HG03565 (cell line): ENCODE measurements at regions not wholly inside any gene's neighbourhood (a gene's known extent, or its start where the extent isn't known, plus 50 kb on each side); places are given as distances from the start of the nearest gene placed in this dataset.

Source experiments
- ATAC-seq: cut with Tn5 transposase; IDR thresholded peaks from one replicate; pipeline ENCODE4 v1.9.1; 2021; ENCODE audit warnings: mild to moderate bottlenecking, moderate library complexity; ENCODE audit not compliant: unreplicated experiment

GRCh38 chr10:131517781-131518180 lies 206.3 kb upstream of the TCERG1L start:
- ATAC-seq, result no peak

- no peak for ATAC-seq
Observed at GRCh38 chr10:131519723-131520605, 208.4 kb upstream of the TCERG1L start.

GRCh38 chr10:131531265-131532190 lies 220.0 kb upstream of the TCERG1L start:
- ATAC-seq, result no peak

GRCh38 chr10:131532291-131532690 lies 220.8 kb upstream of the TCERG1L start:
- ATAC-seq, result no peak

- no peak for ATAC-seq
Observed at GRCh38 chr10:131532745-131533341, 221.3 kb upstream of the TCERG1L start.

GRCh38 chr10:131533846-131534526 lies 222.5 kb upstream of the TCERG1L start:
- ATAC-seq, result no peak

GRCh38 chr10:131534836-131535235 lies 223.3 kb upstream of the TCERG1L start:
- ATAC-seq, result no peak

GRCh38 chr10:131536676-131537075 lies 225.2 kb upstream of the TCERG1L start:
- ATAC-seq, result no peak

- no peak for ATAC-seq
Observed at GRCh38 chr10:131537281-131537680, 225.8 kb upstream of the TCERG1L start.

- no peak for ATAC-seq
Observed at GRCh38 chr10:131544495-131544894, 233.0 kb upstream of the TCERG1L start.

GRCh38 chr10:131546086-131546810 lies 234.7 kb upstream of the TCERG1L start:
- no peak for ATAC-seq

- no peak for ATAC-seq
Observed at GRCh38 chr10:131547129-131547799, 235.7 kb upstream of the TCERG1L start.

GRCh38 chr10:131548176-131548575 lies 236.7 kb upstream of the TCERG1L start:
- no peak for ATAC-seq

GRCh38 chr10:131549116-131549515 lies 237.6 kb upstream of the TCERG1L start:
- no peak for ATAC-seq

- ATAC-seq, result no peak
Observed at GRCh38 chr10:131553121-131553520, 241.6 kb upstream of the TCERG1L start.

GRCh38 chr10:131553581-131553980 lies 242.1 kb upstream of the TCERG1L start:
- ATAC-seq, result no peak

GRCh38 chr10:131554821-131555220 lies 243.3 kb upstream of the TCERG1L start:
- ATAC-seq, result no peak

GRCh38 chr10:131555406-131555805 lies 243.9 kb upstream of the TCERG1L start:
- no peak for ATAC-seq

- no peak for ATAC-seq
Observed at GRCh38 chr10:131556061-131556896, 244.8 kb upstream of the TCERG1L start.
